ENCODE measurements at regions not wholly inside any gene's neighbourhood (a gene's known extent, or its start where the extent isn't known, plus 50 kb on each side); places are given as distances from the start of the nearest gene placed in this dataset.

DNA sequence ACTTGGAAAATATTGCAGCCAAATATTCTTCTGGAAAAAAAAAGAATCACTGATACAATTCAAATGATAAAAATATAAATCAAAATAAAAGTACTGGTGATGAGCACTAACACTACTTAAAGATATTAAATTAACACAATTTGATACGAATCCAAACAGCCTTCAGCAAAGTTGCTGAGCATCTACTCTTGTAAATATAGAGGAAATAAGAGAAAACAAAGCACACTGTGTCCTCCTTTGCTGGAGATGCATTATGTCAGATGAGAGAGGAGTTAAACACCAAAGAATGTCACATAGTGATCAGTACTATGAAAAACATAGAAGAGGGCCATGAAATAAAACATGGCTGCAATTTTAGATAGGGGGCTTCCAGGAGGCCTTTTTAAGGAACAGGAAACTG lies 177.4 kb upstream of the RNPC3 start (continued):
- TF ChIP-seq, protein P1, sequence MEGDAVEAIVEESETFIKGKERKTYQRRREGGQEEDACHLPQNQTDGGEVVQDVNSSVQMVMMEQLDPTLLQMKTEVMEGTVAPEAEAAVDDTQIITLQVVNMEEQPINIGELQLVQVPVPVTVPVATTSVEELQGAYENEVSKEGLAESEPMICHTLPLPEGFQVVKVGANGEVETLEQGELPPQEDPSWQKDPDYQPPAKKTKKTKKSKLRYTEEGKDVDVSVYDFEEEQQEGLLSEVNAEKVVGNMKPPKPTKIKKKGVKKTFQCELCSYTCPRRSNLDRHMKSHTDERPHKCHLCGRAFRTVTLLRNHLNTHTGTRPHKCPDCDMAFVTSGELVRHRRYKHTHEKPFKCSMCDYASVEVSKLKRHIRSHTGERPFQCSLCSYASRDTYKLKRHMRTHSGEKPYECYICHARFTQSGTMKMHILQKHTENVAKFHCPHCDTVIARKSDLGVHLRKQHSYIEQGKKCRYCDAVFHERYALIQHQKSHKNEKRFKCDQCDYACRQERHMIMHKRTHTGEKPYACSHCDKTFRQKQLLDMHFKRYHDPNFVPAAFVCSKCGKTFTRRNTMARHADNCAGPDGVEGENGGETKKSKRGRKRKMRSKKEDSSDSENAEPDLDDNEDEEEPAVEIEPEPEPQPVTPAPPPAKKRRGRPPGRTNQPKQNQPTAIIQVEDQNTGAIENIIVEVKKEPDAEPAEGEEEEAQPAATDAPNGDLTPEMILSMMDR (IDR thresholded peaks at IDR 0.05 in 2 of 3, conservative IDR thresholded peaks at IDR 0.05 in 1 of 3; ENCODE audit: borderline replicate concordance in 1 of 3, insufficient read depth in 1 of 3, low read depth in 2 of 3, low read length in 2 of 3) = no peak
- no peak for TF ChIP-seq EZH2phosphoT487 (IDR thresholded peaks at IDR 0.05; ENCODE audit: borderline replicate concordance)
- TF ChIP-seq TCF7L2 (IDR thresholded peaks at IDR 0.05; ENCODE audit: borderline replicate concordance, extremely low read depth, insufficient read depth, insufficient read length) = no peak
- no peak for TF ChIP-seq SRF (IDR thresholded peaks at IDR 0.05; ENCODE audit: low read depth)
- TF ChIP-seq ZFX (IDR thresholded peaks at IDR 0.05) = no peak
- no peak for TF ChIP-seq POLR2A (IDR thresholded peaks at IDR 0.05; ENCODE audit: borderline replicate concordance, extremely low read depth, insufficient read depth, insufficient read length)
- TF ChIP-seq, protein P2, sequence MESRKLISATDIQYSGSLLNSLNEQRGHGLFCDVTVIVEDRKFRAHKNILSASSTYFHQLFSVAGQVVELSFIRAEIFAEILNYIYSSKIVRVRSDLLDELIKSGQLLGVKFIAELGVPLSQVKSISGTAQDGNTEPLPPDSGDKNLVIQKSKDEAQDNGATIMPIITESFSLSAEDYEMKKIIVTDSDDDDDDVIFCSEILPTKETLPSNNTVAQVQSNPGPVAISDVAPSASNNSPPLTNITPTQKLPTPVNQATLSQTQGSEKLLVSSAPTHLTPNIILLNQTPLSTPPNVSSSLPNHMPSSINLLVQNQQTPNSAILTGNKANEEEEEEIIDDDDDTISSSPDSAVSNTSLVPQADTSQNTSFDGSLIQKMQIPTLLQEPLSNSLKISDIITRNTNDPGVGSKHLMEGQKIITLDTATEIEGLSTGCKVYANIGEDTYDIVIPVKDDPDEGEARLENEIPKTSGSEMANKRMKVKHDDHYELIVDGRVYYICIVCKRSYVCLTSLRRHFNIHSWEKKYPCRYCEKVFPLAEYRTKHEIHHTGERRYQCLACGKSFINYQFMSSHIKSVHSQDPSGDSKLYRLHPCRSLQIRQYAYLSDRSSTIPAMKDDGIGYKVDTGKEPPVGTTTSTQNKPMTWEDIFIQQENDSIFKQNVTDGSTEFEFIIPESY (IDR thresholded peaks at IDR 0.05; ENCODE audit: extremely low read depth, insufficient replicate concordance, low read length) = no peak
- TF ChIP-seq FOSL1 (IDR thresholded peaks at IDR 0.05; ENCODE audit: low read depth) = no peak
- TF ChIP-seq EGR1 (IDR thresholded peaks at IDR 0.05; ENCODE audit: low read depth) = no peak
- TF ChIP-seq CEBPB (IDR thresholded peaks at IDR 0.05; ENCODE audit: low read depth) = no peak

DNA sequence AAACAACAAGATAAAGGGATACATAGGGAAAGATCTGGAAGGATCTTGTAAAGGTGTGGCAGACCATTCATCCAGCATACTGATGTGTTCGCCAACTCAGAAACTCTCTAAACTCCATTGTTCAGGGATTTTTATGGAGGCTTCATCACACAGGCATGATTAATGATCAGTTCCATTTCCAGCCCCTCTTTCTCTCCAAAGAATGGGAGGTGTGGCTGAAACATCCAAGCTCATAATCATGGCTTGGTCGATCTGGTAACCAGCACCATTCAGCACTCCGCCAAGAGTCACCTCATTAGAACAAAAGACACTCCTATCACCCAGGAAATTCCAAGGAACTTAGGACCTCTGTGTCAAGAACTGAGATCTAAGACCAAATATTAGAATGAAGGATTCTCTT lies 180.6 kb upstream of the RNPC3 start:
- ATAC-seq (no peak), DNase-seq (ENCODE audit: low read depth, low spot score) (no peak)
- intact Hi-C loops (cut with micrococcal nuclease) = no loop called here
- RAD21 ChIA-PET (ENCODE audit: low non-redundant PET in 1 of 2, low total read pairs in 2 of 2, uncharacterized antibody in 2 of 2, unreplicated experiment in 2 of 2) = no interaction called here
- Histone ChIP-seq H3K9me2 (ENCODE audit: insufficient read depth) (no peaks in the 10 kb centered on the region), H3K4me1 (ENCODE audit: control insufficient read depth in 1 of 2, insufficient read depth in 2 of 2, low read length in 2 of 2) (no peaks in the 10 kb centered on the region), H3K4me2 (ENCODE audit: low read length) (no peak overlapping the region), H3K4me3 (replicated peaks in 1 of 2; ENCODE audit: low read depth in 1 of 2, low read length in 2 of 2) (no peak overlapping the region), H2AFZ (ENCODE audit: low read depth, low read length, poor library complexity, severe bottlenecking) (no peak overlapping the region), H3K9me3 (ENCODE audit: control insufficient read depth in 1 of 2, insufficient read depth in 1 of 2, low read depth in 1 of 2, low read length in 2 of 2) (no peaks in the 10 kb centered on the region), H3K27me3 (ENCODE audit: insufficient read depth, low read length) (no peaks in the 10 kb centered on the region), H3K9ac (ENCODE audit: low read length) (no peak overlapping the region), H3K27ac (ENCODE audit: low read depth, low read length) (no peak overlapping the region), H3K36me3 (ENCODE audit: control insufficient read depth in 1 of 2, insufficient read depth in 2 of 2, low read length in 2 of 2) (no peaks in the 10 kb centered on the region), H4K20me1 (ENCODE audit: insufficient read depth) (no peaks in the 10 kb centered on the region), H3K79me2 (ENCODE audit: insufficient read depth, low read length) (no peaks in the 10 kb centered on the region)
- no TSS peak for BruUV-seq (replicated peaks)
- POLR2A ChIA-PET = no interaction called here
- CTCF ChIA-PET = no interaction called here
- TF ChIP-seq CEBPB (IDR thresholded peaks at IDR 0.05; ENCODE audit: low read depth) (no peak), JUND (IDR thresholded peaks at IDR 0.05) (no peak)
- TF ChIP-seq, protein P3, sequence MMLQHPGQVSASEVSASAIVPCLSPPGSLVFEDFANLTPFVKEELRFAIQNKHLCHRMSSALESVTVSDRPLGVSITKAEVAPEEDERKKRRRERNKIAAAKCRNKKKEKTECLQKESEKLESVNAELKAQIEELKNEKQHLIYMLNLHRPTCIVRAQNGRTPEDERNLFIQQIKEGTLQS (IDR thresholded peaks at IDR 0.05) = no peak

Measured in HCT116 (cell line).